Esophagus squamous epithelium (tissue), 4 donors: ENCODE measurements at regions not wholly inside any gene's neighbourhood (a gene's known extent, or its start where the extent isn't known, plus 50 kb on each side); places are given as distances from the start of the nearest gene placed in this dataset.

Source experiments
- CTCF ChIP-seq, 6 experiments: fragments of 450-650 bp in 4 of 6; fragments of 200-600 bp in 2 of 6; sonication (generic) in 2 of 6; IDR thresholded peaks; one replicate each; pipeline ENCODE4 v1.5.1; 2016 to 2019; ENCODE audit warnings: antibody characterized with exemption in 6 of 6, mild to moderate bottlenecking in 4 of 6, moderate library complexity in 4 of 6
- POLR2A ChIP-seq, 4 donors: fragments of 450-650 bp; IDR thresholded peaks; one replicate each; pipeline ENCODE4 v1.6.1; 2017; ENCODE audit warnings: antibody characterized with exemption in 4 of 4, mild to moderate bottlenecking in 4 of 4, moderate library complexity in 3 of 4

GRCh38 chr3:165446555-165446954 lies 250.4 kb upstream of the SLITRK3 start:
- TF ChIP-seq CTCF (IDR thresholded peaks at IDR 0.05) (no peak), POLR2A (IDR thresholded peaks at IDR 0.05) (no peak)
